Tibial nerve (tissue), 4 donors: ENCODE measurements at regions not wholly inside any gene's neighbourhood (a gene's known extent, or its start where the extent isn't known, plus 50 kb on each side); places are given as distances from the start of the nearest gene placed in this dataset.
"Not testable (repeated sequence)": the region's sequence is repeated elsewhere in the genome, so short reads cannot be mapped to it uniquely, and the experiment has no call there.

ENCODE experiments used
- EP300 ChIP-seq, 2 donors: sonication (generic); formaldehyde crosslinking; IDR thresholded peaks; one replicate each; pipeline ENCODE4 v1.6.1; 2017; ENCODE audit warnings: antibody characterized with exemption in 2 of 2, mild to moderate bottlenecking in 1 of 2
- POLR2A ChIP-seq, 2 donors: fragments of 450-650 bp; IDR thresholded peaks; one replicate each; pipeline ENCODE4 v1.6.1; 2017; ENCODE audit warnings: antibody characterized with exemption in 2 of 2, mild to moderate bottlenecking in 2 of 2, moderate library complexity in 2 of 2
- TF ChIP-seq, protein P1 (sequence below), 5 experiments: fragments of 200-600 bp in 3 of 5; fragments of 450-650 bp in 2 of 5; sonication (generic) in 3 of 5; IDR thresholded peaks; one replicate each; pipeline ENCODE4 v1.5.1; 2016 to 2019; ENCODE audit warnings: antibody characterized with exemption in 5 of 5, mild to moderate bottlenecking in 3 of 5, moderate library complexity in 2 of 5

- not testable (repeated sequence) for TF ChIP-seq POLR2A, EP300 (IDR thresholded peaks at IDR 0.05)
- TF ChIP-seq, protein P1, sequence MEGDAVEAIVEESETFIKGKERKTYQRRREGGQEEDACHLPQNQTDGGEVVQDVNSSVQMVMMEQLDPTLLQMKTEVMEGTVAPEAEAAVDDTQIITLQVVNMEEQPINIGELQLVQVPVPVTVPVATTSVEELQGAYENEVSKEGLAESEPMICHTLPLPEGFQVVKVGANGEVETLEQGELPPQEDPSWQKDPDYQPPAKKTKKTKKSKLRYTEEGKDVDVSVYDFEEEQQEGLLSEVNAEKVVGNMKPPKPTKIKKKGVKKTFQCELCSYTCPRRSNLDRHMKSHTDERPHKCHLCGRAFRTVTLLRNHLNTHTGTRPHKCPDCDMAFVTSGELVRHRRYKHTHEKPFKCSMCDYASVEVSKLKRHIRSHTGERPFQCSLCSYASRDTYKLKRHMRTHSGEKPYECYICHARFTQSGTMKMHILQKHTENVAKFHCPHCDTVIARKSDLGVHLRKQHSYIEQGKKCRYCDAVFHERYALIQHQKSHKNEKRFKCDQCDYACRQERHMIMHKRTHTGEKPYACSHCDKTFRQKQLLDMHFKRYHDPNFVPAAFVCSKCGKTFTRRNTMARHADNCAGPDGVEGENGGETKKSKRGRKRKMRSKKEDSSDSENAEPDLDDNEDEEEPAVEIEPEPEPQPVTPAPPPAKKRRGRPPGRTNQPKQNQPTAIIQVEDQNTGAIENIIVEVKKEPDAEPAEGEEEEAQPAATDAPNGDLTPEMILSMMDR (IDR thresholded peaks at IDR 0.05), result not testable (repeated sequence)
Observed at GRCh38 chr15:32316482-32316881, 86.6 kb downstream of the GOLGA8K start.
